DND-41 (cell line): ENCODE measurements at regions not wholly inside any gene's neighbourhood (a gene's known extent, or its start where the extent isn't known, plus 50 kb on each side); places are given as distances from the start of the nearest gene placed in this dataset.

ENCODE experiments used
- ATAC-seq: fragments of 200-7000 bp; cut with Tn5 transposase; 3 replicates; pipeline ENCODE4 v1.9.1; 2021; ENCODE audit warnings: low read depth; ENCODE audit not compliant: insufficient read depth
- DNase-seq: peaks from one replicate; pipeline ENCODE4 v3.0.0-alpha.2; 2020
- H2AFZ ChIP-seq: 2 replicates; pipeline ENCODE4 v1.6.0; 2012; ENCODE audit warnings: low read depth, low read length
- H3K27ac ChIP-seq: 2 replicates; pipeline ENCODE4 v1.5.1; 2012; ENCODE audit warnings: low read length, inconsistent platforms
- H3K27me3 ChIP-seq: fragments of 200-600 bp; sonication (generic); 2 replicates; pipeline ENCODE4 v1.6.0; 2012; ENCODE audit warnings: low read length, mild to moderate bottlenecking, inconsistent platforms; ENCODE audit not compliant: insufficient read depth, poor library complexity
- H3K36me3 ChIP-seq: 2 replicates; pipeline ENCODE4 v1.5.1; 2012; ENCODE audit warnings: low read length, inconsistent platforms; ENCODE audit not compliant: insufficient read depth
- H3K4me1 ChIP-seq: 2 replicates; pipeline ENCODE4 v1.5.1; 2012; ENCODE audit warnings: mild to moderate bottlenecking, low read length; ENCODE audit not compliant: insufficient read depth
- H3K4me2 ChIP-seq: 2 replicates; pipeline ENCODE4 v1.6.0; 2012; ENCODE audit warnings: mild to moderate bottlenecking, moderate library complexity, low read length, inconsistent platforms; ENCODE audit not compliant: insufficient read depth
- H3K4me3 ChIP-seq, 2 experiments: fragments of 200-600 bp in 1 of 2; shearing (Covaris generic) in 1 of 2; 2 replicates each; pipeline ENCODE4 v1.5.1; 2012 to 2016; ENCODE audit warnings: inconsistent platforms in 2 of 2, low read length in 2 of 2, mild to moderate bottlenecking in 2 of 2, low read depth in 1 of 2, moderate library complexity in 1 of 2
- H3K79me2 ChIP-seq: 2 replicates; pipeline ENCODE4 v1.6.0; 2012; ENCODE audit warnings: low read length, inconsistent platforms; ENCODE audit not compliant: insufficient read depth
- H3K9ac ChIP-seq: 2 replicates; pipeline ENCODE4 v1.6.0; 2012; ENCODE audit warnings: low read depth, mild to moderate bottlenecking, inconsistent platforms, low read length, moderate library complexity
- H3K9me3 ChIP-seq: 2 replicates; pipeline ENCODE4 v1.5.1; 2012; ENCODE audit warnings: low read length, moderate library complexity, mild to moderate bottlenecking, inconsistent platforms; ENCODE audit not compliant: insufficient read depth, severe bottlenecking
- H4K20me1 ChIP-seq: 2 replicates; pipeline ENCODE4 v1.6.0; 2012; ENCODE audit warnings: low read length; ENCODE audit not compliant: insufficient read depth
- EZH2 ChIP-seq: IDR thresholded peaks from 3 replicates; pipeline ENCODE4 v1.6.1; 2012; ENCODE audit warnings: borderline replicate concordance, low read depth, mild to moderate bottlenecking, moderate library complexity, low read length, inconsistent platforms; ENCODE audit not compliant: severe bottlenecking
- TF ChIP-seq, protein P1 (sequence below): IDR thresholded peaks from 2 replicates; pipeline ENCODE4 v1.5.1; 2012; ENCODE audit warnings: borderline replicate concordance, low read length, moderate library complexity, mild to moderate bottlenecking; ENCODE audit not compliant: poor library complexity, severe bottlenecking; ENCODE audit errors: extremely low read depth

- Histone ChIP-seq H3K4me3 (no peak overlapping the region), H3K4me1 (no peaks in the 10 kb centered on the region), H3K9ac (no peak overlapping the region), H3K36me3 (no peaks in the 10 kb centered on the region), H2AFZ (no peak overlapping the region), H3K27ac (no peak overlapping the region), H3K27me3 (no peaks in the 10 kb centered on the region), H3K4me2 (no peak overlapping the region), H3K79me2 (no peaks in the 10 kb centered on the region), H4K20me1 (no peaks in the 10 kb centered on the region), H3K9me3 (no peaks in the 10 kb centered on the region)
- TF ChIP-seq EZH2: no peak
- TF ChIP-seq, protein P1, sequence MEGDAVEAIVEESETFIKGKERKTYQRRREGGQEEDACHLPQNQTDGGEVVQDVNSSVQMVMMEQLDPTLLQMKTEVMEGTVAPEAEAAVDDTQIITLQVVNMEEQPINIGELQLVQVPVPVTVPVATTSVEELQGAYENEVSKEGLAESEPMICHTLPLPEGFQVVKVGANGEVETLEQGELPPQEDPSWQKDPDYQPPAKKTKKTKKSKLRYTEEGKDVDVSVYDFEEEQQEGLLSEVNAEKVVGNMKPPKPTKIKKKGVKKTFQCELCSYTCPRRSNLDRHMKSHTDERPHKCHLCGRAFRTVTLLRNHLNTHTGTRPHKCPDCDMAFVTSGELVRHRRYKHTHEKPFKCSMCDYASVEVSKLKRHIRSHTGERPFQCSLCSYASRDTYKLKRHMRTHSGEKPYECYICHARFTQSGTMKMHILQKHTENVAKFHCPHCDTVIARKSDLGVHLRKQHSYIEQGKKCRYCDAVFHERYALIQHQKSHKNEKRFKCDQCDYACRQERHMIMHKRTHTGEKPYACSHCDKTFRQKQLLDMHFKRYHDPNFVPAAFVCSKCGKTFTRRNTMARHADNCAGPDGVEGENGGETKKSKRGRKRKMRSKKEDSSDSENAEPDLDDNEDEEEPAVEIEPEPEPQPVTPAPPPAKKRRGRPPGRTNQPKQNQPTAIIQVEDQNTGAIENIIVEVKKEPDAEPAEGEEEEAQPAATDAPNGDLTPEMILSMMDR: no peak
- ATAC-seq: no peak
- DNase-seq: no peak
Observed at GRCh38 chr1:216826646-216827045, 103.4 kb upstream of the ESRRG start.

- DNase-seq: no peak
- Histone ChIP-seq H3K4me1 (no peaks in the 10 kb centered on the region), H3K4me2 (no peak overlapping the region), H3K79me2 (no peaks in the 10 kb centered on the region), H2AFZ (no peak overlapping the region), H3K9me3 (no peaks in the 10 kb centered on the region), H3K9ac (no peak overlapping the region), H3K27ac (no peak overlapping the region), H3K4me3 (no peak overlapping the region), H3K27me3 (no peaks in the 10 kb centered on the region), H3K36me3 (no peaks in the 10 kb centered on the region), H4K20me1 (no peaks in the 10 kb centered on the region)
- ATAC-seq: no peak
- no peak for TF ChIP-seq EZH2
- TF ChIP-seq, protein P1: no peak
Observed at GRCh38 chr1:216826214-216826613, 103.0 kb upstream of the ESRRG start.

GRCh38 chr1:216825557-216825956 lies 102.3 kb upstream of the ESRRG start:
- TF ChIP-seq, protein P1: no peak
- TF ChIP-seq EZH2: no peak
- Histone ChIP-seq H3K27me3 (no peaks in the 10 kb centered on the region), H4K20me1 (no peaks in the 10 kb centered on the region), H3K9ac (no peak overlapping the region), H3K36me3 (no peaks in the 10 kb centered on the region), H3K4me3 (no peak overlapping the region), H3K4me1 (no peaks in the 10 kb centered on the region), H3K27ac (no peak overlapping the region), H2AFZ (no peak overlapping the region), H3K4me2 (no peak overlapping the region), H3K79me2 (no peaks in the 10 kb centered on the region), H3K9me3 (no peaks in the 10 kb centered on the region)
- no peak for DNase-seq
- ATAC-seq: no peak

GRCh38 chr1:216824511-216824910 lies 101.3 kb upstream of the ESRRG start:
- H3K4me2 ChIP-seq: no peak overlapping the region
- DNase-seq: no peak

More at GRCh38 chr1:216824511-216824910, 101.3 kb upstream of the ESRRG start:
- Histone ChIP-seq H4K20me1 (no peaks in the 10 kb centered on the region), H3K9ac (no peak overlapping the region), H3K27me3 (no peaks in the 10 kb centered on the region), H3K4me1 (no peaks in the 10 kb centered on the region), H3K9me3 (no peaks in the 10 kb centered on the region), H3K79me2 (no peaks in the 10 kb centered on the region), H3K36me3 (no peaks in the 10 kb centered on the region), H3K4me3 (no peak overlapping the region), H2AFZ (no peak overlapping the region), H3K27ac (no peak overlapping the region)
- ATAC-seq: no peak
- TF ChIP-seq, protein P1: no peak
- TF ChIP-seq EZH2: no peak
